NCI-H2196 treated with DMSO at 0.1 percent for 48 hours (cell line): ENCODE measurements at regions not wholly inside any gene's neighbourhood (a gene's known extent, or its start where the extent isn't known, plus 50 kb on each side); places are given as distances from the start of the nearest gene placed in this dataset.
A peak's percentile ranks its signal among the peaks of the same experiment; 100 is the strongest.
"Not testable (repeated sequence)": the region's sequence is repeated elsewhere in the genome, so short reads cannot be mapped to it uniquely, and the experiment has no call there.

ENCODE experiments used
- DNase-seq: peaks from one replicate; lab custom pipeline; 2025; ENCODE audit not compliant: unreplicated experiment; lab: John Stamatoyannopoulos, UW

DNA sequence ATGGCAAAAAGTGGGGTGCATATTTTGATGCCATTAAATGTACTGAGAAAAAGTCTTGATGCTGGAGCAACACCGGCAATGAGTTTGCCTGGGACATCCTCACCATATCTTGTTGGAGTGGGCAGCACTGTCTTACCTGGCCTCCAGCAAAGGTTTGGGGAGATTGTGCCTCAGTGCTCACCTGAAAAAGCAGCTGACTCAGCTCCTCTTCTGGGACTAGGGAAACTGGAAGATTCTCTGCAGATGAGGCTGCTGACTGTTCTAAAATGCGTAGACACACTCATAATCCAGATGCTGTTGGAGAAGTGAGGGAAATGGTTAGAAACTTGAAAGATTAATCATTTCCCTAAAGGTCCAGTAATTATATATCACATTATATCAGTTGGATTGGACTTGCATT is 593.7 kb upstream of the HS3ST1 start:
- DNase-seq = no peak

DNA sequence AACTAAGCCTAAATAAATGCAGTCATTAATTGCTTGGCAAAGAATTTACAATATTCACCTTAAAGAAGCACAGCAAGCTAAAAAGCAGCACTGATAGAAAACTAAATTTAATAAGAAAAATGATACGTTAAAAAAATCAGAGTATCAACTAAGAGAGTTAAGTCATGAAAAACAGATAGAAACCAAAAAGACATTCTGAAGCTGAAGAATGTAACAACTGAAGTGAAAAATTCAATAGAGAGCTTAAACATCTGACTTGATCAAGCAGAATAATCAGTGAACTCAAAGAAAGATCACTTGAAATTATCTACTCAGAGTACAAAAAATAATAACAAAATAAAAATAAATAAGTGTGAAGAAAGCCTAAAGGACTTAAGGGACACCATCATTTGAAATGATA is 588.0 kb upstream of the HS3ST1 start:
- no peak for DNase-seq

GRCh38 chr4:12005471-12005870 is 576.8 kb upstream of the HS3ST1 start:
- no peak for DNase-seq

- DNase-seq = not testable (repeated sequence)
Measured at GRCh38 chr4:11996581-11996980, 567.9 kb upstream of the HS3ST1 start.

GRCh38 chr4:11976726-11977263 is 548.1 kb upstream of the HS3ST1 start:
- no peak for DNase-seq

DNA sequence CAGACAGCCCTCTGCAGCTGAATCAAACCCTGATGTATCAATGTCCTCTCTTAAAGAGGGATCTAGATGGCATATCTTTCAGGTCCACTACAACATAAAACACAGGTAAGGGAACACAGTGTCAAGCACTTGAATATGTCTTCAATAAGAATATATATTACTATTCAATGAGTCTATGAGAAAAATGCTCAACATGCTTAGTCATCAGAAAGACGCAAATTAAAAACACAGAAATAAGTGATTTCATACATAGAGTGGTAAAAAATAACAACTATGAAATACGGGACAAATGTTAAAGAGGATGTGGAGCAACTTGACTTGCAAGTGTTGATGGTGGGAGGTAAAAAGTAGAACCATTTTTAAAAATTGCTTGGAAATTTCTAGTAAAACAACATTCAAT is 544.6 kb upstream of the HS3ST1 start:
- no peak for DNase-seq

DNA sequence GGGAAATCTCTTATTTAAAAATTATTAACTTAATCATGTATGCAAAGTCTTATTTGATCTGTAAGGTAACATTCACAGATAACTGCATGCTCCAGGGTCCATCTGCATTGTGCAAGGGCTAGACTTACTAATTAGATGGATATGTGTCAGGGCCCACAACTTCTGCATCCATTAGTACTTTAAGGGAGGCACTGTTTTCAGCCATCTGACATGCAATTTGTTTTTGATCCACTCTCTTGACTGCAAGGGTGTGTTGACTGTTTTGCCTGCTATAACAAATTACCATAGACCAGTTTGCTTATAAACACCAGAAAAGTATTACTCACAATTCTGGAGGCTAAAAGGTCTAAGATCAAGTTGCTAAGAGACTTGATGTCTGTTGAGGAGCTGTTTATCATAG is 542.1 kb upstream of the HS3ST1 start:
- no peak for DNase-seq

DNA sequence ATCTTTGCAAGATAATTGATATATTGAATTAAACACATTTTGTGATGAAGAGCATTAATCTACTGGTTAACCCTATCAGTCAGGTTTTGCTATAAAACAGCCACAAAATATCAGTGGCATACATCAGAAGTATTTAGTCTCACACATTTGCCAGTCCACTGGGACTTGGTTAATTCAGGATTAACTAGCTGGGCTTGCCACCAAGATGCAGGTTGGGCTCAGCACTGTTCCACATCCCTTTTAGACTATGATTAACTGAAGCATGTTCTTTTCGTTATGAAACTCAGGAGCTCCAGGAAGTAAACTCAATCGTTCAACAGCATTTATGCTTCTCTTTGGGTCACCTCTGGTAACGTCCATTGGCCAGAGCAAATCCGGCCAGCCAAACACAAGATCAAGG is 538.1 kb upstream of the HS3ST1 start:
- DNase-seq = no peak

- DNase-seq = no peak
Measured at GRCh38 chr4:11954093-11954492, 525.4 kb upstream of the HS3ST1 start.

DNA sequence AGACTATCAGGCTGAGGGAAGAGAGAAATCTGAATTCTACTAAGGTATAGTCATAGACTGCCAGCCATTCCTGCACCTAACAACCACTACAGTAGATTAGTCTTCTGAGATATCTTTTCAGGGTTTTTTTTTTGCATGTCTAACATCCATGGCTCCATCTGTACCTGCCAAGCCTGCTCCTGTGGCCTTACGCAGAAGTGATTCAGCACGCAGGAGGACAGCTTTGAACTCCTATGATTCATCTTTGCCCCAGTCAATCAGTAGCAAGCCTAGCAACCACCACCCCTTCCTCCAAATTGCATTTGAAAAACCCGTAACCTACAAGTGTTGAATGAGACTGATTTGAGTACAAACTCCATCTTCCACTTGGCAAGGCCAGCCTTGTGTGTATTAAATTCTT is 520.7 kb upstream of the HS3ST1 start:
- DNase-seq = no peak

- not testable (repeated sequence) for DNase-seq
Measured at GRCh38 chr4:11947629-11948028, 518.9 kb upstream of the HS3ST1 start.

- no peak for DNase-seq
Measured at GRCh38 chr4:11937941-11938340, 509.2 kb upstream of the HS3ST1 start.

GRCh38 chr4:11931266-11931820 is 502.6 kb upstream of the HS3ST1 start:
- DNase-seq = no peak

- no peak for DNase-seq
Measured at GRCh38 chr4:11929080-11929479, 500.4 kb upstream of the HS3ST1 start.

DNA sequence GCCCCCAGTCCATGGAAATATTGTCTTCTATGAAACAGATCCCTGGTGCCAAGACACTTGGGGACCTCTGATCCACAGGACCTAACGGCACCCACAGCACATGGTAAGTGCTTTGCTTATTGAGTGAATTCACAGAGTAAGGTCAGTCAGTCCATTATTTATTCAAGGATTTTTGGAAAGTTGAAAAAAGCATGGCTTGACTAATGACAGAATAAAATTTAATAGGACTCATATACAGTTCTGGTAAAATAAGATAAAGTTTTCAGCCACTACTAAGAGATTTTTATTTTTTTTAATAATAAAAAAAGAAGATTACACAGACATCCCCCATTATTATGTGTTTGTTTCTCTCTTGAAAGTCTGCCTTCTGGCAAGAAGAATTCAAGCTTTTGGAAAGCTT is 490.6 kb upstream of the HS3ST1 start:
- DNase-seq = no peak

DNA sequence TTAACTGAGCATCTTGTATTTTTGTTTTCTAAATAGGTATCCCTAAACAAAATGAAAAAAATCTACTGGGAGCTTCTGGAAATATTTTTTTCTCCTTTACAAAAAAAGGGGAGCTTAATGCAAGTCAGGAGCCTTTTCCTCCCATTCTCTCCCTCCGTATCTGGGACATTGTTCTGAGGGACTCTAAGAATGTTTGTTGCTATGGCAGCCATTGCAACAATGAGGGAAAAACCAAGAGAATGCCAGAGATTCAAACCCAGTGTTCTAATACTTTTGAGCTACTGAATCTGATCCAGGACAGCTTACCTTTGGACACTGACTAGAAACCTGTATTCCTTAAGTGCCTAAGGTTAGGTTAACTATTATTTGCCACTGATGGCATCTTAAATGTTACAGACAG is 485.7 kb upstream of the HS3ST1 start:
- no peak for DNase-seq

GRCh38 chr4:11912886-11913285 is 484.2 kb upstream of the HS3ST1 start:
- no peak for DNase-seq

DNA sequence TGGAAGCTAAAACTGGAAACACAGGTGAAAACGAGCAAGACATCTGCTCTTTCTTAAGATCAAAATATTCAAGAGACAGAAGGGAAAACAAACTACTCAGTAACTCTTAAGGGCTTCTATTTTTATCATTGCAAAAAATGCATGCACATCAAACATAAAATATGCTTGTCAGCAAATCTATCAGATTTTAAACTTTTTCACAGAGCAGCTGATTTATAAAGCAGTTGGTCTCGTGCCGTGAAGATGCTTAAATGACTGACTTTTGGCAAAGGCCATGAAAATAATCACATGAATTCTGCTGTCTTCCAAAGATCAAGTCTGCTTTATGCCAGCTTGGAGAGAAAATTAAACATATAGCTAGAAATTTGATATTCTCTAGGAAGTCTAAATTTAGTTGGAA is 482.1 kb upstream of the HS3ST1 start:
- no peak for DNase-seq

GRCh38 chr4:11908712-11909111 is 480.0 kb upstream of the HS3ST1 start:
- DNase-seq = no peak

DNA sequence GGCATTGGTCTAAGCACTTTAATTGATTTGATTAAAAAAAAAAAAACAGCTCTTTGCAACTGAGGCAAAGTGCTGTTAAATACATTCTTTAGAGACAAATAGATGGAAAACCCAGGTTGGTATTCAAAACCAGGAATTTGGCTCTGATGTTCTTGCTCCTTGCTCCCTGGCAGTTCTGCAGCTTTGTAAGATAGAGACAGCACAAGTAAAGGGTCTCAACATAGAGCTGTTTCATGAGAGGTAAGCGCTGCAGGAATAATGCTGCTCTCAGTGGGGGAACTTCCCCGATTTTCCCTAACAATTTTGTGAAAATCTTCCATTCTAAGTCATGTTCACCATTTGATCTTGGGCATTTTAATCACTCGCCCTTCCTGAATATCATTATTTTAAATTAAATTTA is 479.5 kb upstream of the HS3ST1 start:
- no peak for DNase-seq

- DNase-seq = no peak
Measured at GRCh38 chr4:11904846-11905739, 476.4 kb upstream of the HS3ST1 start.

GRCh38 chr4:11904117-11904535 is 475.4 kb upstream of the HS3ST1 start:
- DNase-seq = peak; percentile 17
